Right lobe of liver (tissue), 4 donors: ENCODE measurements at regions not wholly inside any gene's neighbourhood (a gene's known extent, or its start where the extent isn't known, plus 50 kb on each side); places are given as distances from the start of the nearest gene placed in this dataset.

Experiments used
- CTCF ChIP-seq, 4 donors: fragments of 200-600 bp in 3 of 4; fragments of 450-650 bp in 1 of 4; IDR thresholded peaks; one replicate each; pipeline versions ENCODE4 v1.5.1 to v1.8.0; 2016 to 2022; ENCODE audit warnings: antibody characterized with exemption in 4 of 4, mild to moderate bottlenecking in 2 of 4
- POLR2A ChIP-seq: fragments of 450-650 bp; IDR thresholded peaks from one replicate; pipeline ENCODE4 v1.6.1; 2017; ENCODE audit warnings: antibody characterized with exemption, mild to moderate bottlenecking
- donor health status: DM: no; HTN: no; CAD: no.
- donor health status: DM: no; HTN: no; CAD: no.
- donor health status: DM: no; HTN: yes; CAD: no.

- TF ChIP-seq CTCF (IDR thresholded peaks at IDR 0.05), result peak; percentile 41 to 67 (median 54)
- TF ChIP-seq POLR2A, result no peak
Measured at GRCh38 chr1:19582318-19582717, 61.8 kb upstream of the NBL1 start.
